Ovary (tissue), 3 donors: ENCODE measurements at regions not wholly inside any gene's neighbourhood (a gene's known extent, or its start where the extent isn't known, plus 50 kb on each side); places are given as distances from the start of the nearest gene placed in this dataset.

Experiments used
- CTCF ChIP-seq, 3 donors: fragments of 450-650 bp in 2 of 3; fragments of 200-600 bp in 1 of 3; IDR thresholded peaks; one replicate each; pipeline versions ENCODE4 v1.5.1 to v1.8.0; 2016 to 2022; ENCODE audit warnings: antibody characterized with exemption in 3 of 3, mild to moderate bottlenecking in 1 of 3
- EP300 ChIP-seq: sonication (generic); formaldehyde crosslinking; IDR thresholded peaks from one replicate; pipeline ENCODE4 v1.6.1; 2017; ENCODE audit warnings: antibody characterized with exemption
- POLR2A ChIP-seq: fragments of 450-650 bp; IDR thresholded peaks from one replicate; pipeline ENCODE4 v1.6.1; 2017; ENCODE audit warnings: antibody characterized with exemption, mild to moderate bottlenecking, moderate library complexity
- donor health status: DM: no; HTN: no; CAD: no.

DNA sequence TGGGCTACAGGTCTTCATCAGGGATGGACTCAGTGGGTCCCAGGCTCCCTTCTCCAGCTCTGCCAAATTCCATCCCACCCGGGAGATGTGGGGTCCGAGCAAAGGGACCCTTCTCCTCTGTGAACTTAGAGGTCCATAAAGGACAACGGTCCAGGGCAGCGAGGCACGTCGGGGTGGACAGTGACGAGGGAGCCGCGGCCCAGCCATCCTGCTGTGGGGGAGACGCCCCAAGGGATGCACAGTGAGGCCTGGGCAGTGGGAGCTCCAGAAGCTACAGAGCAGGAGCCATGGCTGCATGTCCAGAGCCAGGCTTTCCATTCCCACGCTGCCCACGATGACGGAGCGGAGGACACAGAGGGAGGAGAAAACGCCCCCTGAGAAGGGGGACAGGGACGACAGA is 107.5 kb upstream of the PPP1R26 start:
- no peak for TF ChIP-seq CTCF (IDR thresholded peaks at IDR 0.05)
- no peak for TF ChIP-seq POLR2A
- no peak for TF ChIP-seq EP300
